SKM-1 treated with dmso at 0.1 percent for 144 hours (cell line): ENCODE measurements at regions not wholly inside any gene's neighbourhood (a gene's known extent, or its start where the extent isn't known, plus 50 kb on each side); places are given as distances from the start of the nearest gene placed in this dataset.
A peak's percentile ranks its signal among the peaks of the same experiment; 100 is the strongest.
"Not testable (repeated sequence)": the region's sequence is repeated elsewhere in the genome, so short reads cannot be mapped to it uniquely, and the experiment has no call there.

Experiments
- DNase-seq: peaks from one replicate; lab custom pipeline; 2025; ENCODE audit not compliant: unreplicated experiment; lab: John Stamatoyannopoulos, UW

GRCh38 chr7:35970458-35970857 lies 169.6 kb downstream of the SEPTIN7 start:
- DNase-seq: no peak

DNA sequence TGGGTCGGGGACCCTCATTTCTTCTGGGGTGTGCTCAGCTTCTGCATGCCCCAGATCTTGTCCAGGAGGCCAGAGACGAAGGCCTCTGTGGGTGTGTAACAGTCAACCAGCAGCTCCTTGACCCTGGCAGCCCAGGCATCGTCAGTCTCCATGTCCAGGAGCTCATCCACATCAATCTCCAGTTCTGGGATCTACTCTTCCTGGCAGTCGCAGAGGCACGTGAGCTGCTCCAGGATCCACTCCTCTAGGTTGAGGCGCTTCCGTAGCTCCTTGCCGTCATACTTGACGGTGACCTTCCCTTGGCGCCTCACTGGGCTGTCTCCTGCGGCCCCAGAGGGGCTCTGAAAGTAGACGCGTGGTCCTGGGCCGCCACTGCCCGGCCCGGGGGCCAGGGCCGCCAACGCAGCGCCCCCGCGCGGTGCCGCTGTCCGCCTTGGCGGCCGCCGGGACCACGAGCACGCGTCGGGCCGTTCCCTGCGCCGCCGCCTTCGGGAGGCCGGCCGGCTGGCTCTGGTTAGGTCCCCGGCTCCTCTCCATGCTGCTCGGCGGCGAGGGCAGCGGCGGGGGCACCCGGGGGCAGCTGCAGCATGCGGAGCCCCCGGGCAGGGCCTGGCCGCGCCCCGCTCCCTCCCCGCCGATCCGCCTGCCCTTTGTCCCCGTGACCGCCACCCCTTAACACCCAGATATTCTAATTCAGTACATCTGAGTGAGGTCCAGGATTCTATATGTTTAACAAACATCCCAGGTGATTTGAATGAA lies 170.5 kb downstream of the SEPTIN7 start:
- DNase-seq: no peak

GRCh38 chr7:35975851-35976454 lies 175.1 kb downstream of the SEPTIN7 start:
- peak; percentile 66 for DNase-seq

GRCh38 chr7:35978816-35979640 lies 174.0 kb upstream of the EEPD1 start:
- not testable (repeated sequence) for DNase-seq

DNA sequence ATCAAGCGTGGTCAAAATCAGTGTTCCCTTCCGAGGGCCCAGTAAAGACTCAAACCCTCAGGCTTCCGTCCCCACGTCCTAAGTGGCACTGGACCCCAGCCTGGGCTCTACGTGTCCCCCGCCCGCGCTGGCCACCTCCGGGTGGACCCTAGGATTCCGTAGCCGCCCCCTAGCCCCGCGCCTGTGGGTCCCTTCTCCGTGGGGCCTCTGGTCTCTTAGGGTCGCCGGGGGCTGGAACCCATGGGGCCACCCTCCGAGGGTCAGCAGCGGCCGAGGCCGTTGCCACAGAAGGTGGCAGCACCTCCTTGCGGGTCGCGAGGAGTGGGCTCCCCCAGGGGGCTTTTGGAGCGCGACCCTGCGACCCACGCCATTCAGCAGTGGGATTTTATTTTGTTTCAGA lies 170.5 kb upstream of the EEPD1 start:
- no peak for DNase-seq

DNA sequence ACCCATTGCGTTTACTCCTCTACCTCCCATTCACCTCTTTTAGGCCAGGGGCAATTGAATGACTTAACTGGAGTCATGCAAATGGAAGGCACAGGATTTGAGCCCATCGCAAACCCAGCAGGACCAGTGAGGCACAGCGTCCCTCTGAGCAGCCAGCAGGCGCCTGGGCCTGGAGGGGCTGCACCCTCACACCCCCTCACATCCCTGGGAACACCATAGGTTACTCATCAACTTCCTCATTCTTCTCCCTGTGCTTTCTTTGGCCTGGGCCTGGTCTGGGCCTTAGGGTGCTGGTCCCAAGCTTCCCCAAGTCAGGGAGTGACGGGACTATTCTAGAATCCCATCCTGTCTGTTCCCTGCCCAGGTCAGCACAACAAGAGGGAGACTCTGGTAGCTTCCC lies 169.4 kb upstream of the EEPD1 start:
- no peak for DNase-seq

- peak; percentile 84 for DNase-seq
Observed at GRCh38 chr7:35985126-35985754, 167.8 kb upstream of the EEPD1 start.

DNA sequence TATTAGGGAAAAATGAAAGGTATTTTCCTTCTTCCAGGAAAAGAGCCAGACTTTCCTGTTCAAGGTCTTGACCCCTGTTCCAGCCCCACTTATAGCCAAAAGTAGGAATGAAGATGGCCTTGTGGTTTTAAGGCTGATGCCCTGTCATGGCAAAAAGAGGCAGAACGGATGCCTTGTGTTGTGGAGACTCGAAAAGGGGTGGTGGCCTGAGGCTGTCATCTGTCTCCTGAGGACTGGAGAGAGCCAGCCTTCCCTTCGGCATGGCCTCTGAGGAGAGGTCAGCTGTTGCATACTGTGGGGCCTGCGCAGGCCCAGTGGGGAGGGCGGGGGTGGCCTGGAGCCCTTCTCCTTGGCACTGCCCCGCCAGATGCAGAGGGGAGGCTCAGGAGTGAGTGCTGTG lies 166.0 kb upstream of the EEPD1 start:
- DNase-seq: no peak

DNA sequence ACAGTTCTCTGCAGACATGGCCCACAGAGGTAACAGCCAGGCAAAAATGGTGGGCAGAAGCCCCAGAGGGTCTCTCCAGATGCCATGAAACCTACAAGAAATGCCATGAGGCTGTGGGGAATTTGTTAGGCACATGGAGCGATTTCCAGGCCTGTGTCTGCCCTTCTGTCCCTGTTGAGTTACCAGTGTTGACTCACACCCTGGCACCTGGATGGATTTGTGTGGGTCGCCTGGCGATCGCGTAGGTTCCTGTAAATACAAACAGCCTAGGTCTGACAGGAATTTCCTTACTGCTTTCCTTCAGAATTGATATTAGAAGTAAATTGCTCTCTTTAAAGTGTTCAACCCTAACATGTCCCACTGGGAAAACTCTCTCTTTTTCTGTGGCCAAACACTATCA lies 164.9 kb upstream of the EEPD1 start:
- DNase-seq: no peak

- no peak for DNase-seq
Observed at GRCh38 chr7:35988818-35989217, 164.2 kb upstream of the EEPD1 start.

DNA sequence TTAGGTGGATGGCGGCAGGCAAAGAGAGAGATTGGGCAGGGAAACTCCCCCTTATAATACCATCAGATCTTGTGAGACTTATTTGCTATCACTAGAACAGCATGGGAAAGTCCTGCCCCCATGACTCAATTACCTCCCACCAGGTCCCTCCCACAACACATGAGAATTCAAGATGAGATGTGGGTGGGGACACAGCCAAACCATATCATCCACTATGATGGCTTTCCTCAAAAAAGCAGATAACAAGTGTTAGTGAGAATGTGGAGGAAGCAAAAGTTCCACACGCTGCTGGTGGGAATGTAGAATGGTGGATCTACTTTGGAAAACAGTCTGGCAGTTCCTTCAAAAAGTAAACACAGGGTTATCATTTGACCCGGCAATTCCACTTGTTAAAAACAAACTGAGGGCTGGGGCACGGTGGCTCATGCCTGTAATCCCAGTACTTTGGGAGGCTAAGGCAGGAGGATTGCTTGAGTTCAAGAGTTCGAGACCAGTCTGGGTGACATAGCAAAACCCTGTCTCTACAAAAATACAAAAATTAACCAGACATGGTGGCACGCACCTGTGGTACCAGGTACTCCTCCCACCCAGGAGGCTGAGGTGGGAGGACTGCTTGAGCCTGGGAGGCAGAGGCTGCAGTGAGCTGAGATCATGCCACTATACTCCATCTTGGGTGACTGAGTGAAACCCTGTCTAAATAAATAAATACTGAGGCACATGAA lies 161.4 kb upstream of the EEPD1 start:
- DNase-seq: no peak

DNA sequence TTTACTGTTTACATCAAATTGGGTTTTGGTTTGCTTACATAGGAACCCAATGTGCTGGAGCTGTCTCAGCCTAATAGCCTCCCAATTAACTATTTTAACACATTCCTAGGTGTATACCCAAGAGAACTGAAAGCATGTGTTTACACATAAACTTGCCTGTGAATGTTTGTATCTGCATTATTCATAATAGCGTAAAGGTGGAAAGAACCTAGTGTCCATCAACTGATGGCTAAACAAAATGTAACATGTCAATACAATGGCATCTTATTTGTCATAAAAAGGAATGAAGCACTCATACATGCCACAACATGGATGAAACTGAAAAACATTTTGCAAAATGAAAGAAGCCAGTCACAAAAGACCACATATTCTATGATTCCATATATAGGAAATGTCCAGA lies 160.6 kb upstream of the EEPD1 start:
- no peak for DNase-seq

GRCh38 chr7:35993113-35993512 lies 159.9 kb upstream of the EEPD1 start:
- DNase-seq: no peak

DNA sequence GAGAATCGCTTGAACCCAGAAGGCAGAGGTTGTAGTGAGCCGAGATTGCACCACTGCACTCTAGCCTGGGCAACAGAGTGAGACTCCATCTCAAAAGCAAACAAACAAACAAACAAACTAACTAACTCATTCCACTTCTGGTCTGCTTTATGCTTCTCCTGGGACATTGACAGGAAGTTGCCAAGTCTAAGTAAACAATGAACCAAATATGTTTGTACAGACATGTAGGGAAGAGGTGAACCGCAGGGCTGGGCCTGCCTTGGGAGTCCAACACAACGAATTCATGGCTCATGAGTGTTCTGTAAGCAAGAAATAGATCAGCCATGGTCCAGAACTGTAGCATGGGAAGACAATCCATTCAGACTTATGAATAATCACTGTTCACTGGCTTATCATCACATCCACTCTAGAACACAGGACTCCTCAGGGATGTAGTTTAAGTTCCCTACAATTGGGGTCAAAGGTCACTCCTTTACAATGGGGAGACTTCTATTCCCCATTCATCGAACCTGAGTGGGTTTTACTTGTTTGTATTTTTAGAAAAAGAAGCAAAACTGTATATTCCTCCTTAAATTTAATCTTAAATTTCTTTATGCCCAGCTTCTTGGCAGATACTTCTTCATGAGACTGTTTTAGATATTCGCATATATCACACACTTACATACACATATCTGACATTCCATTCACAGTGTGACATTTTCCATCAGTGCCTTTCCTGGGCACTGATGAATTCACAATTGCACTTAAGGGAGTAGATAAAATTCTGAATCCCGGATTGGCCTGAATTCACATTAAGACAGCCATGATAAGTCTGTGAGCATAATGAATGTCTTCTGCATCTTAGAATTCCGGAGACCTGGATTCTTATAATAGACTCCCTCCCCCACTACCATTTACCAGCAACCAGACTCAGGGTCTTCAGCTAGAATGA lies 159.1 kb upstream of the EEPD1 start:
- no peak for DNase-seq

DNA sequence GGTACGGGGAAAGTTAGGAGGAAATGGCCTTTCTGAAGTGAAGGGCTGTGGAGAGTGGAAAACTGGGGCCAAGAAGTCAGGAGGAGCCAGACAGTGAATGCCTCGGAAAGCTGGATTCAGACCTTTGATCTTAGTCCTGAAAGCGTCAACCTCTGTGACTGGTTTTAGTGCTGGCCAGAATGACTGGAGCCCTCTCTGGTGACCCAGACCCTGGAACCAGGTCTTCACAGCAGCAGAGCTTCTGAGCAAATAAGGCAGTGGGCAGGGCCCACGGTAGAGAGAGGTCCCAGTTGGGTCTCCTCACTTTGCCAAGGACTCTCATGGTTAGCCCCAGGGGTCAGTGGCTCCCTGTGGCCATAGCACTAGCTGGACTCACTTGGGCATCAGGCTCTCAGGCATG lies 157.7 kb upstream of the EEPD1 start:
- DNase-seq: no peak

- DNase-seq: no peak
Observed at GRCh38 chr7:35998481-35998880, 154.6 kb upstream of the EEPD1 start.

DNA sequence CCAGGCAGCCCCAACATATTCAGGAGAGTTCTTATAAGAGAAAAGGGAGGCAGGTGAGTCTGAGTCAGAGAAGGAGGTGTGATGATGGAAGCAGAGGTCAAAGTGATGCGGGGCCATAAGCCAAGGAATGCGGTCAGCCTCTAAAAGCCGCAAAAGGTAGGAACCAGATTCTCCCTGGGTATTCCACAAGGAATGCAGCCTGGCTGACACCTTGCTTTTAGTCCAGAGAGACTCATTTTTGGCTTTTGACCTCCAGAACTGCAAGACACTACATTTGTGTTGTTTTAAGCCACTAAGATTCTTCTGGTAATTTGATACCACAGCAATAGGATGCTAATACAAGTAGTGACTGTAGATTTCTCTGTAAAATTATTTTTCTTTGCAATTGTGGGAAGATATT lies 151.5 kb upstream of the EEPD1 start:
- DNase-seq: no peak

GRCh38 chr7:36002900-36003299 lies 150.2 kb upstream of the EEPD1 start:
- no peak for DNase-seq

DNA sequence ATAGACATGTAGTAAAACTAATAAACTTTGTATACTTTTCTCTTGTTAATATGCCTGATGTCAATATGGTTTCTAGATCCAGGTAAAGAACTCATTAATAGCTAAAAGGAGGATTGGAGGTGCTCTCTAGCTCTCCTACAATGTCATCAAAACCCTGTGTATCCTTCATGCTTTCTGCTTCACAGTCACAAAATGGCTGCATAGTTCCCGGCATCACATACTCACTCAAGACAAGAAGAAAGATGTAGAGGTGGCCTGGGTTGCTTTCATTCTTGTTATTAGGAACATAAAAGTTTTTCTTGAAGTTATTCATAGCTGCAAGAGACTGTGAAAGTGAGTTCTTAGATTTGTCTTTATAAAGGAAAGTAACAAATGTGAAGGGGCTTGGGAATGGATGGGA lies 149.7 kb upstream of the EEPD1 start:
- DNase-seq: no peak

GRCh38 chr7:36005293-36005692 lies 147.8 kb upstream of the EEPD1 start:
- no peak for DNase-seq
